Left ventricle myocardium inferior (tissue), 1 donor: ENCODE measurements at regions not wholly inside any gene's neighbourhood (a gene's known extent, or its start where the extent isn't known, plus 50 kb on each side); places are given as distances from the start of the nearest gene placed in this dataset.
"Not testable (repeated sequence)": the region's sequence is repeated elsewhere in the genome, so short reads cannot be mapped to it uniquely, and the experiment has no call there.

Experiments used
- DNase-seq: peaks from one replicate; pipeline ENCODE4 v3.0.0-alpha.2; 2020
- H3K27ac ChIP-seq: fragments of 200-600 bp; replicated peaks from 2 replicates; pipeline ENCODE4 v1.8.0; 2021
- H3K27me3 ChIP-seq: fragments of 200-600 bp; 2 replicates; pipeline ENCODE4 v1.8.0; 2021; ENCODE audit warnings: low read depth
- H3K36me3 ChIP-seq: fragments of 200-600 bp; 2 replicates; pipeline ENCODE4 v1.8.0; 2021
- H3K4me1 ChIP-seq: fragments of 200-600 bp; 2 replicates; pipeline ENCODE4 v1.8.0; 2021
- H3K4me3 ChIP-seq: fragments of 200-600 bp; 2 replicates; pipeline ENCODE4 v1.8.0; 2021; ENCODE audit warnings: mild to moderate bottlenecking, moderate library complexity
- H3K9me3 ChIP-seq: fragments of 200-600 bp; replicated peaks from 2 replicates; pipeline ENCODE4 v1.8.0; 2021
- CTCF ChIP-seq: fragments of 200-600 bp; IDR thresholded peaks from 2 replicates; pipeline ENCODE4 v1.8.0; 2021; ENCODE audit warnings: antibody characterized with exemption, mild to moderate bottlenecking, borderline replicate concordance
- intact Hi-C: fragments of 100-400 bp; cut with micrococcal nuclease; formaldehyde crosslinking; loops from one replicate; pipeline ENCODE4 v1.11.0; 2022
- donor health status: DM: no; HTN: yes; CAD: no; lungs with severe emphysema.

GRCh38 chr20:53652859-53653517 is 59.3 kb upstream of the ZNF217 start:
- peak overlapping the region; percentile 66 for H3K27ac ChIP-seq
- H3K4me1 ChIP-seq = peaks cover 37% of the 10 kb centered on the region
- no peak for TF ChIP-seq CTCF
- H3K9me3 ChIP-seq = no peaks in the 10 kb centered on the region
- H3K27me3 ChIP-seq = no peaks in the 10 kb centered on the region
- DNase-seq = no peak
- no peaks in the 10 kb centered on the region for H3K36me3 ChIP-seq
- intact Hi-C loops = no loop called here
- H3K4me3 ChIP-seq = peak overlapping the region; percentile 37

- Histone ChIP-seq H3K9me3 (no peaks in the 10 kb centered on the region), H3K4me3 (peak overlapping the region; percentile 37), H3K27me3 (no peaks in the 10 kb centered on the region), H3K4me1 (peaks cover 30% of the 10 kb centered on the region), H3K36me3 (no peaks in the 10 kb centered on the region), H3K27ac (peak overlapping the region; percentile 66)
- no peak for TF ChIP-seq CTCF
- DNase-seq = no peak
- intact Hi-C loops = no loop called here
Measured at GRCh38 chr20:53652090-53652858, 58.6 kb upstream of the ZNF217 start.

- H3K4me3 ChIP-seq, DNase-seq, H3K9me3 ChIP-seq, H3K27me3 ChIP-seq, intact Hi-C loops, H3K36me3 ChIP-seq, H3K27ac ChIP-seq: not testable (repeated sequence)
- peaks cover 17% of the 10 kb centered on the region for H3K4me1 ChIP-seq
Measured at GRCh38 chr20:53649493-53649892, 55.9 kb upstream of the ZNF217 start.

- no peak for DNase-seq
- intact Hi-C loops = no loop called here
- H3K27me3 ChIP-seq = no peaks in the 10 kb centered on the region
- no peak overlapping the region for H3K4me3 ChIP-seq
- no peak overlapping the region for H3K27ac ChIP-seq
- no peak for TF ChIP-seq CTCF
- peaks cover 19% of the 10 kb centered on the region for H3K4me1 ChIP-seq
- H3K36me3 ChIP-seq = no peaks in the 10 kb centered on the region
- no peaks in the 10 kb centered on the region for H3K9me3 ChIP-seq
Measured at GRCh38 chr20:53647286-53647821, 53.7 kb upstream of the ZNF217 start.

- Histone ChIP-seq H3K36me3 (no peaks in the 10 kb centered on the region), H3K4me3 (no peak overlapping the region), H3K27me3 (no peaks in the 10 kb centered on the region), H3K4me1 (peaks cover 12% of the 10 kb centered on the region), H3K9me3 (no peaks in the 10 kb centered on the region), H3K27ac (no peak overlapping the region)
- no peak for DNase-seq
- intact Hi-C loops = no loop called here
- TF ChIP-seq CTCF = no peak
Measured at GRCh38 chr20:53646550-53646949, 52.9 kb upstream of the ZNF217 start.

GRCh38 chr20:53645582-53645897 is 51.9 kb upstream of the ZNF217 start:
- intact Hi-C loops = no loop called here
- Histone ChIP-seq H3K4me3 (no peak overlapping the region), H3K4me1 (peaks cover 12% of the 10 kb centered on the region), H3K9me3 (no peaks in the 10 kb centered on the region), H3K27ac (no peak overlapping the region), H3K27me3 (no peaks in the 10 kb centered on the region), H3K36me3 (no peaks in the 10 kb centered on the region)
- TF ChIP-seq CTCF = no peak
- no peak for DNase-seq

GRCh38 chr20:53644108-53644507 is 50.5 kb upstream of the ZNF217 start:
- DNase-seq, intact Hi-C loops, H3K36me3 ChIP-seq, H3K27me3 ChIP-seq, H3K27ac ChIP-seq, H3K4me3 ChIP-seq, H3K9me3 ChIP-seq: not testable (repeated sequence)
- peaks cover 12% of the 10 kb centered on the region for H3K4me1 ChIP-seq
